ENCODE measurements at regions not wholly inside any gene's neighbourhood (a gene's known extent, or its start where the extent isn't known, plus 50 kb on each side); places are given as distances from the start of the nearest gene placed in this dataset.

DNA sequence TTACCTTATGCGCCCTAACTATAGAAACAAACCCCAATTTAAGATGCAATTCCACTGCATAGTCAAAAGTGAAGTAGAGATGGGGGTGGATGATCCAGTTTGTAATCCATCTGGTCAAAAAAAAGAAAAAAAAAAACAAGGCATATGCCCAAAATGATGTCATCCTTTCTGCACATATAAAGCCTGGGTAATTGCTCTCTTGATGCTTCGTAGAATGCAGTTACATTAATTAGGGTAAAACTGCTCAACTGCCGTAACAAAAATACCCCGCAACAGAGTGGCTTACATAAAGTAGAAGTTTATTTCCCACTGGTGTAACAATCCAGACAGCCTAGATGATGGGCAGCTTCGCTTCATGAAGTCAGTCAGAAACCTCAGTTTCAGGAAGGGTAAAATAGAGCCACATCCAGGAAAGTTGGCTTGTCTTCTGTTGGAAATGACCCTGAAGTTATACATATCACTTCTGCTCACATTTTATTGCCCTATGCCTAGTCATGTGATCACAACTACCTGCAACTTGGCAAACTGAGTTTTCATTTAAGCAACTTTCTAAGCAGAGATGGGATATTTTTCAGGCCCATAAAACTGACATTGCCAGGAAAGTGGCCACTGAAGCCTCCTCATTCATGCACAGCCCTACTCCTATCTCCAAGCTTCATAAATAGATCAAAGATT lies 221.7 kb downstream of the C1orf94 start:
- Histone ChIP-seq H2AFZ (no peak overlapping the region), H3K4me2 (no peak overlapping the region), H3K4me3 (no peak overlapping the region), H4K20me1 (ENCODE audit: insufficient read depth) (no peaks in the 10 kb centered on the region), H3K9me3 (ENCODE audit: insufficient read depth, low read depth) (peaks cover 2% of the 10 kb centered on the region; the same call in 1 of the 2 replicates), H3K79me2 (ENCODE audit: low read depth) (no peaks in the 10 kb centered on the region), H3K36me3 (ENCODE audit: low read depth) (no peaks in the 10 kb centered on the region), H3K27ac (no peak overlapping the region), H3K9me2 (ENCODE audit: insufficient read depth) (no peaks in the 10 kb centered on the region), H3K4me1 (replicated peaks; ENCODE audit: insufficient read depth) (no peaks in the 10 kb centered on the region), H3K27me3 (ENCODE audit: insufficient read depth, low read depth) (no peaks in the 10 kb centered on the region), H3F3A (ENCODE audit: insufficient read depth, low read depth) (no peaks in the 10 kb centered on the region)
- BruUV-seq (replicated peaks), result no TSS peak
- ChIA-PET POLR2A (ENCODE audit: unreplicated experiment) (no interaction called here), CTCF (interaction anchor here (0.6 kb wide), 1 partner anchor 871 kb away, joined by 13 read pairs; no protein-coding TSS in a partner anchor)
- no peak for DNase-seq
- intact Hi-C loops (cut with micrococcal nuclease; ENCODE audit: unreplicated experiment), result no loop called here
- no peak for TF ChIP-seq EZH2 (IDR thresholded peaks at IDR 0.05; ENCODE audit: low read depth)
- TF ChIP-seq, protein P1, sequence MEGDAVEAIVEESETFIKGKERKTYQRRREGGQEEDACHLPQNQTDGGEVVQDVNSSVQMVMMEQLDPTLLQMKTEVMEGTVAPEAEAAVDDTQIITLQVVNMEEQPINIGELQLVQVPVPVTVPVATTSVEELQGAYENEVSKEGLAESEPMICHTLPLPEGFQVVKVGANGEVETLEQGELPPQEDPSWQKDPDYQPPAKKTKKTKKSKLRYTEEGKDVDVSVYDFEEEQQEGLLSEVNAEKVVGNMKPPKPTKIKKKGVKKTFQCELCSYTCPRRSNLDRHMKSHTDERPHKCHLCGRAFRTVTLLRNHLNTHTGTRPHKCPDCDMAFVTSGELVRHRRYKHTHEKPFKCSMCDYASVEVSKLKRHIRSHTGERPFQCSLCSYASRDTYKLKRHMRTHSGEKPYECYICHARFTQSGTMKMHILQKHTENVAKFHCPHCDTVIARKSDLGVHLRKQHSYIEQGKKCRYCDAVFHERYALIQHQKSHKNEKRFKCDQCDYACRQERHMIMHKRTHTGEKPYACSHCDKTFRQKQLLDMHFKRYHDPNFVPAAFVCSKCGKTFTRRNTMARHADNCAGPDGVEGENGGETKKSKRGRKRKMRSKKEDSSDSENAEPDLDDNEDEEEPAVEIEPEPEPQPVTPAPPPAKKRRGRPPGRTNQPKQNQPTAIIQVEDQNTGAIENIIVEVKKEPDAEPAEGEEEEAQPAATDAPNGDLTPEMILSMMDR (conservative IDR thresholded peaks at IDR 0.05), result no peak

DNA sequence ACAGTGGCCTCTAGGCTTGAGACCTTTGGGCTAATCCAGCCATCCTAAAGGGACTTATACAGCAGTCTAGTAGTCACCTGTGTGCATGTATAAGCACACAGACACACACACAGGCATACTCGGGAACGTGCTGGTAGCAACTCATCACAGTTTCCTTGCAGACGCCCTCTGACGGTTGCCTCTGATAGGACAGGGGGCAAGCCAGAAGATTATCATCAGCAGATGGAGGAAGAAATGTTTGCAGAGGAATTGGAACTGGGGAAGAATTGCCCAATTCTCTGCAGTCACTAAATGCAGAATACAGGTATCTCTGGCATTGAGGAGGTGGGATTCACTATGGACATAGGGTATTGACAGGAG lies 222.2 kb downstream of the C1orf94 start:
- H3K9me2 ChIP-seq (ENCODE audit: insufficient read depth), result no peaks in the 10 kb centered on the region
- H3K27me3 ChIP-seq (ENCODE audit: insufficient read depth, low read depth), result no peaks in the 10 kb centered on the region
- no peaks in the 10 kb centered on the region for H3F3A ChIP-seq (ENCODE audit: insufficient read depth, low read depth)
- H3K27ac ChIP-seq, result no peak overlapping the region
- H2AFZ ChIP-seq, result no peak overlapping the region
- POLR2A ChIA-PET (ENCODE audit: unreplicated experiment), result no interaction called here
- no TSS peak for BruUV-seq (replicated peaks)
- no peak overlapping the region for H3K4me2 ChIP-seq
- TF ChIP-seq EZH2 (IDR thresholded peaks at IDR 0.05; ENCODE audit: low read depth), result no peak
- TF ChIP-seq, protein P1 (conservative IDR thresholded peaks at IDR 0.05), result no peak
- no peak for DNase-seq
- H3K9me3 ChIP-seq (ENCODE audit: insufficient read depth, low read depth), result peaks cover 4% of the 10 kb centered on the region; the same call in 1 of the 2 replicates
- CTCF ChIA-PET, result no interaction called here
- no peaks in the 10 kb centered on the region for H3K79me2 ChIP-seq (ENCODE audit: low read depth)
- H4K20me1 ChIP-seq (ENCODE audit: insufficient read depth), result no peaks in the 10 kb centered on the region
- no peak overlapping the region for H3K4me3 ChIP-seq
- intact Hi-C loops (cut with micrococcal nuclease; ENCODE audit: unreplicated experiment), result no loop called here
- no peaks in the 10 kb centered on the region for H3K36me3 ChIP-seq (ENCODE audit: low read depth)
- H3K4me1 ChIP-seq (replicated peaks; ENCODE audit: insufficient read depth), result no peaks in the 10 kb centered on the region

DNA sequence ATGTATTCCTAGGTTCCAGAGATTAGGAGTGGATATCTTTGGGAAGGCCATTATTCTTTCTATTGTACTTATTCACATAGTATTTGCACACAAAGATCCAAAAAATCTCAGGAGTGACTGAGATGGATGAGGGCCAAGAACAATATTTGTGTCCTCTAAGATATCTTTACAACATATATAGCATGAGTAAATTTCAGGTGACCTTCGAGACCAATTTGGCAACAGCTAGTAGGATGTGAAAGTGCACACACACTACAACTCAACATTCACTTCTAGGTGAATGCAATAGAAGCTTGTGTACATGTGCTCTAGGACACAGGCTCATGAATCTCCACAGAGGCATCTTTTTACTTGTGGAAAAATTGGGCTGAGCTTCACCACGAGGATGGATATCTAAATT lies 224.0 kb downstream of the C1orf94 start:
- Histone ChIP-seq H3K4me1 (replicated peaks; ENCODE audit: insufficient read depth) (no peaks in the 10 kb centered on the region), H3K4me2 (no peak overlapping the region), H3K79me2 (ENCODE audit: low read depth) (no peaks in the 10 kb centered on the region), H3K9me3 (ENCODE audit: insufficient read depth, low read depth) (peaks cover 4% of the 10 kb centered on the region; the same call in 1 of the 2 replicates), H3K9me2 (ENCODE audit: insufficient read depth) (no peaks in the 10 kb centered on the region), H3K27me3 (ENCODE audit: insufficient read depth, low read depth) (no peaks in the 10 kb centered on the region), H3F3A (ENCODE audit: insufficient read depth, low read depth) (no peaks in the 10 kb centered on the region), H3K36me3 (ENCODE audit: low read depth) (no peaks in the 10 kb centered on the region), H3K4me3 (no peak overlapping the region), H2AFZ (no peak overlapping the region), H3K27ac (no peak overlapping the region), H4K20me1 (ENCODE audit: insufficient read depth) (no peaks in the 10 kb centered on the region)
- no peak for DNase-seq
- ChIA-PET CTCF (no interaction called here), POLR2A (ENCODE audit: unreplicated experiment) (no interaction called here)
- no TSS peak for BruUV-seq (replicated peaks)
- intact Hi-C loops (cut with micrococcal nuclease; ENCODE audit: unreplicated experiment), result no loop called here
- no peak for TF ChIP-seq EZH2 (IDR thresholded peaks at IDR 0.05; ENCODE audit: low read depth)
- TF ChIP-seq, protein P1 (conservative IDR thresholded peaks at IDR 0.05), result no peak

All from PC-9 (cell line).